SK-N-SH treated with all-trans-retinoic acid at 6 μM for 48 hours (cell line): ENCODE measurements at regions not wholly inside any gene's neighbourhood (a gene's known extent, or its start where the extent isn't known, plus 50 kb on each side); places are given as distances from the start of the nearest gene placed in this dataset.

Experiments
- ARNTL ChIP-seq: fragments of 450-650 bp; formaldehyde crosslinking; IDR thresholded peaks from 2 replicates; pipeline ENCODE4 v1.5.0; 2020; ENCODE audit warnings: low read depth, mild to moderate bottlenecking, moderate library complexity, borderline replicate concordance
- BACH2 ChIP-seq: fragments of 250-450 bp; sonication (Bioruptor Pico); IDR thresholded peaks from 2 replicates; pipeline ENCODE4 v1.9.0; 2021; ENCODE audit warnings: mild to moderate bottlenecking, borderline replicate concordance
- CSDC2 ChIP-seq: fragments of 250-450 bp; sonication (Bioruptor Pico); IDR thresholded peaks from 2 replicates; pipeline ENCODE4 v1.5.0; 2020; ENCODE audit warnings: mild to moderate bottlenecking, moderate library complexity
- ESRRG ChIP-seq: fragments of 250-450 bp; sonication (Bioruptor Pico); IDR thresholded peaks from 2 replicates; pipeline ENCODE4 v1.6.1; 2021; ENCODE audit warnings: mild to moderate bottlenecking
- PATZ1 ChIP-seq: fragments of 250-450 bp; sonication (Bioruptor Pico); IDR thresholded peaks from 2 replicates; pipeline ENCODE4 v1.8.0; 2020; ENCODE audit warnings: mild to moderate bottlenecking, moderate library complexity, borderline replicate concordance
- RARB ChIP-seq: fragments of 250-450 bp; sonication (Bioruptor Pico); IDR thresholded peaks from 2 replicates; pipeline ENCODE4 v1.8.0; 2021; ENCODE audit warnings: mild to moderate bottlenecking, moderate library complexity
- ZFP3 ChIP-seq: fragments of 250-450 bp; sonication (Bioruptor Pico); IDR thresholded peaks from 2 replicates; pipeline ENCODE4 v1.5.0; 2020; ENCODE audit warnings: mild to moderate bottlenecking, moderate library complexity
- ZNF565 ChIP-seq: fragments of 450-650 bp; formaldehyde crosslinking; conservative IDR thresholded peaks from 2 replicates; pipeline ENCODE4 v1.5.0; 2020; ENCODE audit warnings: low read depth, mild to moderate bottlenecking, moderate library complexity
- ZNF70 ChIP-seq: fragments of 450-650 bp; formaldehyde crosslinking; IDR thresholded peaks from 2 replicates; pipeline ENCODE4 v1.5.0; 2020; ENCODE audit warnings: mild to moderate bottlenecking, moderate library complexity
- ZNF8 ChIP-seq: fragments of 450-650 bp; formaldehyde crosslinking; IDR thresholded peaks from 2 replicates; pipeline ENCODE4 v1.5.0; 2020; ENCODE audit warnings: mild to moderate bottlenecking, moderate library complexity
- TF ChIP-seq, protein P1 (sequence below): fragments of 250-450 bp; sonication (Bioruptor Pico); IDR thresholded peaks from 2 replicates; pipeline ENCODE4 v1.5.0; 2020; ENCODE audit warnings: mild to moderate bottlenecking, moderate library complexity
- TF ChIP-seq, protein P2 (sequence below): fragments of 250-450 bp; sonication (Bioruptor Pico); IDR thresholded peaks from 2 replicates; pipeline ENCODE4 v1.5.1; 2020; ENCODE audit warnings: low read depth, mild to moderate bottlenecking, moderate library complexity
- TF ChIP-seq, protein P3 (sequence below): fragments of 250-450 bp; sonication (Bioruptor Pico); IDR thresholded peaks from 2 replicates; pipeline ENCODE4 v1.8.0; 2021; ENCODE audit warnings: low read depth, mild to moderate bottlenecking, moderate library complexity, borderline replicate concordance

DNA sequence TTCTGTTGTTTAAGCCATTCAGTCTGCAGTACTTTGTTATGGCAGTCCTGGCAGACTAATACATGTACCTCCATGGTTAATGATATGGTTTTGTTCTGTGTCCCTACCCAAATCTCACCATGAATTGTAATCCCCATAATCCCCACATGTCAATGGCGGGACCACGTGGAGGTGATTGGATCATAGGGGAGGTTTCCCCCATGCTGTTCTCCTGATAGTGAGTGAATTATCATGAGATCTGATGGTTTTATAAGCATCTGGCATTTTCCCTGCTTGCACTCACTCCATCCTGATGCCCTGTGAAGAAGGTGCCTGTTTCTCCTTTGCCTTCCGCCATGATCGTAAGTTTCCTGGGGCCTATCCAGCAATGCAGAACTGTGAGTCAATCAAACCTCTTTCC lies 57.5 kb upstream of the NT5E start:
- TF ChIP-seq BACH2 (no peak), PATZ1 (CRISPR knock-in tag) (no peak), ZNF565 (CRISPR knock-in tag) (no peak), ZFP3 (CRISPR knock-in tag) (no peak), ARNTL (CRISPR knock-in tag) (no peak), ZNF8 (CRISPR knock-in tag) (no peak), ESRRG (CRISPR knock-in tag) (no peak), ZNF70 (CRISPR knock-in tag) (no peak), RARB (CRISPR knock-in tag) (no peak), CSDC2 (CRISPR knock-in tag) (no peak)
- TF ChIP-seq, protein P1, sequence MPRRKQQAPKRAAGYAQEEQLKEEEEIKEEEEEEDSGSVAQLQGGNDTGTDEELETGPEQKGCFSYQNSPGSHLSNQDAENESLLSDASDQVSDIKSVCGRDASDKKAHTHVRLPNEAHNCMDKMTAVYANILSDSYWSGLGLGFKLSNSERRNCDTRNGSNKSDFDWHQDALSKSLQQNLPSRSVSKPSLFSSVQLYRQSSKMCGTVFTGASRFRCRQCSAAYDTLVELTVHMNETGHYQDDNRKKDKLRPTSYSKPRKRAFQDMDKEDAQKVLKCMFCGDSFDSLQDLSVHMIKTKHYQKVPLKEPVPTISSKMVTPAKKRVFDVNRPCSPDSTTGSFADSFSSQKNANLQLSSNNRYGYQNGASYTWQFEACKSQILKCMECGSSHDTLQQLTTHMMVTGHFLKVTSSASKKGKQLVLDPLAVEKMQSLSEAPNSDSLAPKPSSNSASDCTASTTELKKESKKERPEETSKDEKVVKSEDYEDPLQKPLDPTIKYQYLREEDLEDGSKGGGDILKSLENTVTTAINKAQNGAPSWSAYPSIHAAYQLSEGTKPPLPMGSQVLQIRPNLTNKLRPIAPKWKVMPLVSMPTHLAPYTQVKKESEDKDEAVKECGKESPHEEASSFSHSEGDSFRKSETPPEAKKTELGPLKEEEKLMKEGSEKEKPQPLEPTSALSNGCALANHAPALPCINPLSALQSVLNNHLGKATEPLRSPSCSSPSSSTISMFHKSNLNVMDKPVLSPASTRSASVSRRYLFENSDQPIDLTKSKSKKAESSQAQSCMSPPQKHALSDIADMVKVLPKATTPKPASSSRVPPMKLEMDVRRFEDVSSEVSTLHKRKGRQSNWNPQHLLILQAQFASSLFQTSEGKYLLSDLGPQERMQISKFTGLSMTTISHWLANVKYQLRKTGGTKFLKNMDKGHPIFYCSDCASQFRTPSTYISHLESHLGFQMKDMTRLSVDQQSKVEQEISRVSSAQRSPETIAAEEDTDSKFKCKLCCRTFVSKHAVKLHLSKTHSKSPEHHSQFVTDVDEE (CRISPR knock-in tag): no peak
- TF ChIP-seq, protein P2, sequence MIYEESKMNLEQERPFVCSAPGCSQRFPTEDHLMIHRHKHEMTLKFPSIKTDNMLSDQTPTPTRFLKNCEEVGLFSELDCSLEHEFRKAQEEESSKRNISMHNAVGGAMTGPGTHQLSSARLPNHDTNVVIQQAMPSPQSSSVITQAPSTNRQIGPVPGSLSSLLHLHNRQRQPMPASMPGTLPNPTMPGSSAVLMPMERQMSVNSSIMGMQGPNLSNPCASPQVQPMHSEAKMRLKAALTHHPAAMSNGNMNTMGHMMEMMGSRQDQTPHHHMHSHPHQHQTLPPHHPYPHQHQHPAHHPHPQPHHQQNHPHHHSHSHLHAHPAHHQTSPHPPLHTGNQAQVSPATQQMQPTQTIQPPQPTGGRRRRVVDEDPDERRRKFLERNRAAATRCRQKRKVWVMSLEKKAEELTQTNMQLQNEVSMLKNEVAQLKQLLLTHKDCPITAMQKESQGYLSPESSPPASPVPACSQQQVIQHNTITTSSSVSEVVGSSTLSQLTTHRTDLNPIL (CRISPR knock-in tag): no peak
- TF ChIP-seq, protein P3, sequence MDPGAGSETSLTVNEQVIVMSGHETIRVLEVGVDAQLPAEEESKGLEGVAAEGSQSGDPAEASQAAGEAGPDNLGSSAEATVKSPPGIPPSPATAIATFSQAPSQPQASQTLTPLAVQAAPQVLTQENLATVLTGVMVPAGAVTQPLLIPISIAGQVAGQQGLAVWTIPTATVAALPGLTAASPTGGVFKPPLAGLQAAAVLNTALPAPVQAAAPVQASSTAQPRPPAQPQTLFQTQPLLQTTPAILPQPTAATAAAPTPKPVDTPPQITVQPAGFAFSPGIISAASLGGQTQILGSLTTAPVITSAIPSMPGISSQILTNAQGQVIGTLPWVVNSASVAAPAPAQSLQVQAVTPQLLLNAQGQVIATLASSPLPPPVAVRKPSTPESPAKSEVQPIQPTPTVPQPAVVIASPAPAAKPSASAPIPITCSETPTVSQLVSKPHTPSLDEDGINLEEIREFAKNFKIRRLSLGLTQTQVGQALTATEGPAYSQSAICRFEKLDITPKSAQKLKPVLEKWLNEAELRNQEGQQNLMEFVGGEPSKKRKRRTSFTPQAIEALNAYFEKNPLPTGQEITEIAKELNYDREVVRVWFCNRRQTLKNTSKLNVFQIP: no peak
